ENCODE measurements at regions not wholly inside any gene's neighbourhood (a gene's known extent, or its start where the extent isn't known, plus 50 kb on each side); places are given as distances from the start of the nearest gene placed in this dataset.

GRCh38 chr5:167819406-167819805 is 472.0 kb upstream of the WWC1 start:
- ATAC-seq: no peak
- TF ChIP-seq ZNF70 (CRISPR knock-in tag; IDR thresholded peaks at IDR 0.05) (no peak), POU6F1 (CRISPR knock-in tag; IDR thresholded peaks at IDR 0.05; ENCODE audit: borderline replicate concordance, low read depth) (no peak), PATZ1 (CRISPR knock-in tag; IDR thresholded peaks at IDR 0.05; ENCODE audit: borderline replicate concordance) (no peak), ARNTL (CRISPR knock-in tag; IDR thresholded peaks at IDR 0.05; ENCODE audit: borderline replicate concordance, low read depth) (no peak), RARB (CRISPR knock-in tag; IDR thresholded peaks at IDR 0.05) (no peak), TCF4 (CRISPR knock-in tag; IDR thresholded peaks at IDR 0.05; ENCODE audit: borderline replicate concordance) (no peak), OSR1 (CRISPR knock-in tag; IDR thresholded peaks at IDR 0.05) (no peak), ZC3H10 (CRISPR knock-in tag; IDR thresholded peaks at IDR 0.05) (no peak), BACH2 (CRISPR knock-in tag; IDR thresholded peaks at IDR 0.05; ENCODE audit: borderline replicate concordance) (no peak), ZNF8 (CRISPR knock-in tag; IDR thresholded peaks at IDR 0.05) (no peak)

DNA sequence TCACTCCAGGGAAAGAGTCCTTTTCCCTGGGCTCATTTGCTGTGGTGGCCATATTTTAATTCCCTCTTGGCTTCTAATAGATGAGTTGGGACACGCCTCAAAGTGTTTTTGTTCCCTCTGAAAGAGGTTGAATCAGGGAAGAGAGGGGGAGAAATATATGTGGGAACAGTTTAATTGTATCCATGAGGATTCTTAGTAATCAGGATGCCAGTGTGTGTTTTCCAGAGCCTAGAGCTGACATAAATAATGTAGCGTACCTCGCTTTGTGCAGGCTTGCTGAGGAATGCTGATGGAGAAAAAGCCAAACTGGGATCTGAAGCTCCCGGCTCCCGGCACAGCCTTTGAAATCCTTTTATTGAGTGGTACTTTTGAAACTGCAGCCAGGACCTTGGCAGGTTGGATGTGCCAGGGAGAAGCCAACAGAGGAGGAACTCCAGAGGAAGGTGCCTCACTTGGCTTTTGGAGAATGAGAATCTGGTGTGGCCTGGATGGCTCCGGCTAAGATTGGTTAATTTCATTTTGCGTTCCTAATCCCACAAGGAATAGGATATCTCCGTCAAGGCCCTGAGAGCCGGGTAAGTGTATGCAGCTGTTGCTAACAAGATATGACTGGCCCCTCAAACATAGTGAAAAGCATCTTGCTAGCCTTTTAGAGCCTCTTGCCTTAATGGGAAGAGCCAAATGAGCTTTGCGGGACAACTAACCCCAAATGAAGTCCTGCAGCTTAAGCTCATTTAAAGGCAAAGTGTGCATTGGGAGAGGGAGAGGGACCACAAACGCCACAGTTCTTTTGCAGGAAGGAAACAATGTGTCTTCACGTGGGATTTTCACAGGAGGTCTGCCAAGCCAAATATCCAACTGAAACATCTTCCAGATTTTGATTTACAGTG is 471.1 kb upstream of the WWC1 start:
- TF ChIP-seq TSHZ2 (CRISPR knock-in tag; IDR thresholded peaks at IDR 0.05) (no peak), ZNF70 (CRISPR knock-in tag; IDR thresholded peaks at IDR 0.05) (no peak), POU6F1 (CRISPR knock-in tag; IDR thresholded peaks at IDR 0.05; ENCODE audit: borderline replicate concordance, low read depth) (no peak), PPARA (CRISPR knock-in tag; IDR thresholded peaks at IDR 0.05; ENCODE audit: borderline replicate concordance) (no peak), ESRRG (CRISPR knock-in tag; IDR thresholded peaks at IDR 0.05) (no peak), ZC3H10 (CRISPR knock-in tag; IDR thresholded peaks at IDR 0.05) (no peak), ARNTL (CRISPR knock-in tag; IDR thresholded peaks at IDR 0.05; ENCODE audit: borderline replicate concordance, low read depth) (no peak)
- TF ChIP-seq, protein P1, sequence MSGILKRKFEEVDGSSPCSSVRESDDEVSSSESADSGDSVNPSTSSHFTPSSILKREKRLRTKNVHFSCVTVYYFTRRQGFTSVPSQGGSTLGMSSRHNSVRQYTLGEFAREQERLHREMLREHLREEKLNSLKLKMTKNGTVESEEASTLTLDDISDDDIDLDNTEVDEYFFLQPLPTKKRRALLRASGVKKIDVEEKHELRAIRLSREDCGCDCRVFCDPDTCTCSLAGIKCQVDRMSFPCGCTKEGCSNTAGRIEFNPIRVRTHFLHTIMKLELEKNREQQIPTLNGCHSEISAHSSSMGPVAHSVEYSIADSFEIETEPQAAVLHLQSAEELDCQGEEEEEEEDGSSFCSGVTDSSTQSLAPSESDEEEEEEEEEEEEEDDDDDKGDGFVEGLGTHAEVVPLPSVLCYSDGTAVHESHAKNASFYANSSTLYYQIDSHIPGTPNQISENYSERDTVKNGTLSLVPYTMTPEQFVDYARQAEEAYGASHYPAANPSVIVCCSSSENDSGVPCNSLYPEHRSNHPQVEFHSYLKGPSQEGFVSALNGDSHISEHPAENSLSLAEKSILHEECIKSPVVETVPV (CRISPR knock-in tag; IDR thresholded peaks at IDR 0.05): no peak
- ATAC-seq: no peak

DNA sequence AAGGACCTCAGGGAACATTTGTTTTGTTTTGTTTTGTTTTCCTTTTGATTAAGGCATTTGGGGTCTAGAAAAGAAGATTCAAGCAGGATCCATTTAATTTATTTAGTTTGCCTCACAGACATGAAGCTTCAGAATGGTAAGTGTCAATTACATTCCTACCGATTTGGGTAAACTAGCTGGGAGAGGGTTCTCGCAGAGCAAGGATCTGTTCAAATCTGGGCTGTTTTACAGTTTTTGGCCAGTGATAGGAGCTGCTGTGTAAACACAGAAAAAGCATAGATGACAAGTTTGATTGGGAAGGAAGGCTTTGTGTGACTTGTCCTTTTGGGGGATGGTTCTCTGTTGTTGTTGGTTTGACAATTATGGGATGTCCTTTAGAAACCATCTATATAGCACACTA is 470.3 kb upstream of the WWC1 start:
- no peak for ATAC-seq
- TF ChIP-seq, protein P1 (CRISPR knock-in tag; IDR thresholded peaks at IDR 0.05): no peak
- no peak for TF ChIP-seq ZNF8 (CRISPR knock-in tag; IDR thresholded peaks at IDR 0.05)
- no peak for TF ChIP-seq CSDC2 (CRISPR knock-in tag; IDR thresholded peaks at IDR 0.05)
- no peak for TF ChIP-seq TSHZ2 (CRISPR knock-in tag; IDR thresholded peaks at IDR 0.05)
- TF ChIP-seq BACH2 (CRISPR knock-in tag; IDR thresholded peaks at IDR 0.05; ENCODE audit: borderline replicate concordance): no peak
- TF ChIP-seq ARNTL (CRISPR knock-in tag; IDR thresholded peaks at IDR 0.05; ENCODE audit: borderline replicate concordance, low read depth): no peak
- TF ChIP-seq PPARA (CRISPR knock-in tag; IDR thresholded peaks at IDR 0.05; ENCODE audit: borderline replicate concordance): no peak
- no peak for TF ChIP-seq ZFP3 (CRISPR knock-in tag; IDR thresholded peaks at IDR 0.05)

Data from SK-N-SH treated with all-trans-retinoic acid at 6 μM for 48 hours (cell line).